Loucy (cell line): ENCODE measurements at regions not wholly inside any gene's neighbourhood (a gene's known extent, or its start where the extent isn't known, plus 50 kb on each side); places are given as distances from the start of the nearest gene placed in this dataset.
"Not testable (repeated sequence)": the region's sequence is repeated elsewhere in the genome, so short reads cannot be mapped to it uniquely, and the experiment has no call there.

Experiments
- H2AFZ ChIP-seq: fragments of 200-600 bp; sonication (generic); 2 replicates; pipeline ENCODE4 v1.6.0; 2016; ENCODE audit warnings: antibody characterized with exemption, mild to moderate bottlenecking, low read length, moderate library complexity
- H3F3A ChIP-seq: fragments of 200-600 bp; 2 replicates; pipeline ENCODE4 v1.6.0; 2016; ENCODE audit warnings: antibody characterized with exemption, low read depth, mild to moderate bottlenecking
- H3K27me3 ChIP-seq: fragments of 200-600 bp; sonication (generic); 2 replicates; pipeline ENCODE4 v1.6.1; 2014; ENCODE audit warnings: low read length, mild to moderate bottlenecking; ENCODE audit not compliant: insufficient read depth, poor library complexity, severe bottlenecking
- H3K36me3 ChIP-seq: fragments of 200-600 bp; sonication (generic); 2 replicates; pipeline ENCODE4 v1.6.1; 2016; ENCODE audit warnings: low read length; ENCODE audit not compliant: insufficient read depth
- H3K4me1 ChIP-seq: fragments of 200-600 bp; sonication (generic); 2 replicates; pipeline ENCODE4 v1.5.1; 2014; ENCODE audit warnings: low read length, mild to moderate bottlenecking; ENCODE audit not compliant: insufficient read depth, poor library complexity, severe bottlenecking
- H3K4me2 ChIP-seq: fragments of 200-600 bp; sonication (generic); 2 replicates; pipeline ENCODE4 v1.6.0; 2014; ENCODE audit warnings: antibody characterized with exemption, low read length, low read depth, mild to moderate bottlenecking; ENCODE audit not compliant: poor library complexity, severe bottlenecking
- H3K4me3 ChIP-seq: fragments of 200-600 bp; sonication (generic); 2 replicates; pipeline ENCODE4 v1.5.1; 2014; ENCODE audit warnings: low read length, mild to moderate bottlenecking, mixed read lengths; ENCODE audit not compliant: poor library complexity, severe bottlenecking
- H3K79me2 ChIP-seq: fragments of 200-600 bp; sonication (generic); 2 replicates; pipeline ENCODE4 v1.6.1; 2014; ENCODE audit warnings: low read length; ENCODE audit not compliant: insufficient read depth
- H3K9ac ChIP-seq: fragments of 200-600 bp; sonication (generic); 2 replicates; pipeline ENCODE4 v1.6.0; 2014; ENCODE audit warnings: mild to moderate bottlenecking, low read depth, low read length, moderate library complexity; ENCODE audit not compliant: poor library complexity, severe bottlenecking
- H3K9me2 ChIP-seq: fragments of 200-600 bp; sonication (generic); replicated peaks from 2 replicates; pipeline ENCODE4 v1.6.1; 2016; ENCODE audit warnings: low read depth, low read length, mixed read lengths
- H3K9me3 ChIP-seq: fragments of 200-600 bp; sonication (generic); 2 replicates; pipeline ENCODE4 v1.6.1; 2014; ENCODE audit warnings: mild to moderate bottlenecking, antibody characterized with exemption, low read length, low read depth; ENCODE audit not compliant: insufficient read depth
- H4K20me1 ChIP-seq: fragments of 200-600 bp; sonication (generic); 2 replicates; pipeline ENCODE4 v1.6.0; 2014; ENCODE audit warnings: antibody characterized with exemption, low read length, mild to moderate bottlenecking; ENCODE audit not compliant: insufficient read depth, poor library complexity, severe bottlenecking
- EZH2phosphoT487 ChIP-seq: fragments of 200-600 bp; IDR thresholded peaks from 2 replicates; pipeline ENCODE4 v1.6.1; 2018; ENCODE audit warnings: antibody characterized with exemption, mild to moderate bottlenecking, moderate library complexity, borderline replicate concordance
- TF ChIP-seq, protein P1 (sequence below): fragments of 200-600 bp; sonication (generic); conservative IDR thresholded peaks from 2 replicates; pipeline ENCODE4 v1.5.1; 2014; ENCODE audit warnings: mild to moderate bottlenecking, antibody characterized with exemption, low read length

DNA sequence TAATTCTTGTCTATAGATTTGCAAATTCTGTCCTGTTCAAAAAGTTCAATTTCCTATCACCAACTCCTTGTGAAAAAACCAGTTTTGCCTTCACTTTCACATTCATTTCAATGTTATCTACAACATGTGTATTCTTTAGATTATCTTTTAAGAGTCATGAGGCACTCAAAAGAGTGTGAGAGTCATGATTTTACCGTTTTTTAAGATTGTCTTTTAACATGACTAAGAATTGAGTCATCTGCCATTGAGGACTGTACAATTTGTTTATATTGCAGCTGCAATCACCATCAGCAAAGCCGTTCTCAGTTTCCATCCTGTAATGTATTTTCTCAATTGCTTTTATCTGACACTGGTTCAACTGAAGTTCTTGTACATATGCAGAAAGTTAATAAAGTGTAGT lies 275.8 kb downstream of the LNPK start:
- H3K4me3 ChIP-seq, result no peak overlapping the region
- H3K4me2 ChIP-seq, result no peak overlapping the region
- no peak overlapping the region for H2AFZ ChIP-seq
- peaks cover 7% of the 10 kb centered on the region; the same call in 1 of the 2 replicates for H3K9me3 ChIP-seq
- no peaks in the 10 kb centered on the region for H3F3A ChIP-seq
- no peaks in the 10 kb centered on the region for H3K9me2 ChIP-seq
- TF ChIP-seq, protein P1, sequence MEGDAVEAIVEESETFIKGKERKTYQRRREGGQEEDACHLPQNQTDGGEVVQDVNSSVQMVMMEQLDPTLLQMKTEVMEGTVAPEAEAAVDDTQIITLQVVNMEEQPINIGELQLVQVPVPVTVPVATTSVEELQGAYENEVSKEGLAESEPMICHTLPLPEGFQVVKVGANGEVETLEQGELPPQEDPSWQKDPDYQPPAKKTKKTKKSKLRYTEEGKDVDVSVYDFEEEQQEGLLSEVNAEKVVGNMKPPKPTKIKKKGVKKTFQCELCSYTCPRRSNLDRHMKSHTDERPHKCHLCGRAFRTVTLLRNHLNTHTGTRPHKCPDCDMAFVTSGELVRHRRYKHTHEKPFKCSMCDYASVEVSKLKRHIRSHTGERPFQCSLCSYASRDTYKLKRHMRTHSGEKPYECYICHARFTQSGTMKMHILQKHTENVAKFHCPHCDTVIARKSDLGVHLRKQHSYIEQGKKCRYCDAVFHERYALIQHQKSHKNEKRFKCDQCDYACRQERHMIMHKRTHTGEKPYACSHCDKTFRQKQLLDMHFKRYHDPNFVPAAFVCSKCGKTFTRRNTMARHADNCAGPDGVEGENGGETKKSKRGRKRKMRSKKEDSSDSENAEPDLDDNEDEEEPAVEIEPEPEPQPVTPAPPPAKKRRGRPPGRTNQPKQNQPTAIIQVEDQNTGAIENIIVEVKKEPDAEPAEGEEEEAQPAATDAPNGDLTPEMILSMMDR, result no peak
- TF ChIP-seq EZH2phosphoT487, result no peak
- H3K9ac ChIP-seq, result no peak overlapping the region
- no peaks in the 10 kb centered on the region for H3K4me1 ChIP-seq
- H3K79me2 ChIP-seq, result no peaks in the 10 kb centered on the region
- H3K36me3 ChIP-seq, result no peaks in the 10 kb centered on the region
- no peaks in the 10 kb centered on the region for H4K20me1 ChIP-seq
- no peaks in the 10 kb centered on the region for H3K27me3 ChIP-seq

DNA sequence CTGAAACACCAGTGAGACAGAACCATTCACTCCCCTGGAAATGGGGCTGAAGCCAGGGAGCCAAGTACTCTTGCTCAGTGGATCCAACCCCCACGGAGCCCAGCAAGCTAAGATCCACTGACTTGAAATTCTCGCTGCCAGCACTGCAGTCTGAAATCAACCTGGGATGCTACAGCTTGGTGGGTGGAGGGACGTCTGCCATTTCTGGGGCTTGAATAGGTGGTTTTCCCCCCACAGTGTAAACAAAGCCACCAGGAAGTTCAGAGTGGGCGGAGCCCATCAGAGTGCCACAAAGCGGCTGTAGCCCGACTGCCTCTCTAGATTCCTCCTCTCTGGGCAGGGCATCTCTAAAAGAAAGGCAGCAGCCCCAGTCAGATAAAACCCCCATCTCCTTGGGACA lies 292.8 kb downstream of the LNPK start:
- no peaks in the 10 kb centered on the region for H3K9me2 ChIP-seq
- no peaks in the 10 kb centered on the region for H3K36me3 ChIP-seq
- no peaks in the 10 kb centered on the region for H3K79me2 ChIP-seq
- TF ChIP-seq, protein P1, result no peak
- TF ChIP-seq EZH2phosphoT487, result no peak
- H3K9me3 ChIP-seq, result no peaks in the 10 kb centered on the region
- no peaks in the 10 kb centered on the region for H3K4me1 ChIP-seq
- no peak overlapping the region for H3K4me2 ChIP-seq
- no peaks in the 10 kb centered on the region for H4K20me1 ChIP-seq
- peak overlapping the region; percentile 76 for H2AFZ ChIP-seq
- H3K27me3 ChIP-seq, result no peaks in the 10 kb centered on the region
- H3K4me3 ChIP-seq, result no peak overlapping the region
- H3K9ac ChIP-seq, result no peak overlapping the region
- H3F3A ChIP-seq, result no peaks in the 10 kb centered on the region

DNA sequence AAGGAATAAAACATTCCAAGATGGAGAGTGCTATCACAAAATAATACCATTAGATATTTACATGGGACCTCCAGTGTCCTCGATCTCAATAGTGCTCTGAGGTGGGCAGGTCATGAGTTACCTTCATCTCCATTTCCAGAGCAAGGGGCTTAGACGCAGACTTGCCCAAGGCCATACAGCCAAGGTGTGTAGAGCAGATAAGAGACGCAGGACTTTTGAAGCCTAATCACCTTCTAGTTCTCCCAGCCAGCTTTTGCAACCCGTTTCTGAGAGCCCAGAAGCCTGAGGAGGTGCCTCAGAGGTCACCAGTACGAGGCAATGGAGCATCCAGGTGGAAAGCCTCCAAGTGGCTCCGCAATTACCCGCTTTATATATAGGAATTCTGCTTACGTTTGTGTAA lies 294.7 kb downstream of the LNPK start:
- TF ChIP-seq, protein P1, result no peak
- no peak for TF ChIP-seq EZH2phosphoT487
- Histone ChIP-seq H3K4me2 (no peak overlapping the region), H3K27me3 (no peaks in the 10 kb centered on the region), H2AFZ (no peak overlapping the region), H3K9me3 (no peaks in the 10 kb centered on the region), H3K4me3 (no peak overlapping the region), H3K9me2 (no peaks in the 10 kb centered on the region), H3K9ac (no peak overlapping the region), H3K4me1 (no peaks in the 10 kb centered on the region), H3K79me2 (no peaks in the 10 kb centered on the region), H3F3A (no peaks in the 10 kb centered on the region), H4K20me1 (no peaks in the 10 kb centered on the region), H3K36me3 (no peaks in the 10 kb centered on the region)

DNA sequence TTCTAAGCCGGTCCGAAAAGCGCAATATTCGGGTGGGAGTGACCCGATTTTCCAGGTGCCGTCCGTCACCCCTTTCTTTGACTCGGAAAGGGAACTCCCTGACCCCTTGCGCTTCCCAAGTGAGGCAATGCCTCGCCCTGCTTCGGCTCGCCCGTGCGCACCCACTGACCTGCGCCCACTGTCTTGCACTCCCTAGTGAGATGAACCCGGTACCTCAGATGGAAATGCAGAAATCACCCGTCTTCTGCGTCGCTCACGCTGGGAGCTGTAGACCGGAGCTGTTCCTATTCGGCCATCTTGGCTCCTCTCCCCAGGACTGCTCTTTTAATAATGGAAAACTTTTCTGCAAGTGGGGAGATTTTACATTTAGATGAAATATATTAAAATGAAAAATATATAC lies 297.5 kb downstream of the LNPK start:
- H3K27me3 ChIP-seq, H3K4me1 ChIP-seq, H3K4me2 ChIP-seq, H3F3A ChIP-seq, H3K9me3 ChIP-seq, H2AFZ ChIP-seq, H3K4me3 ChIP-seq, H4K20me1 ChIP-seq, H3K79me2 ChIP-seq, H3K36me3 ChIP-seq, H3K9ac ChIP-seq, H3K9me2 ChIP-seq: not testable (repeated sequence)
